Glutamatergic neuron (in vitro differentiated cells): ENCODE measurements at regions not wholly inside any gene's neighbourhood (a gene's known extent, or its start where the extent isn't known, plus 50 kb on each side); places are given as distances from the start of the nearest gene placed in this dataset.
A peak's percentile ranks its signal among the peaks of the same experiment; 100 is the strongest.

Experiments
- DNase-seq: peaks from one replicate; pipeline ENCODE4 v3.0.0; 2022
- H3K27ac Mint-ChIP-seq: one replicate; pipeline ENCODE4 v1.8.0; 2020; ENCODE audit warnings: mild to moderate bottlenecking, mixed read lengths, inconsistent platforms; ENCODE audit not compliant: unreplicated experiment
- H3K27me3 Mint-ChIP-seq: one replicate; pipeline ENCODE4 v1.8.0; 2020; ENCODE audit warnings: mild to moderate bottlenecking, moderate library complexity, mixed read lengths, inconsistent platforms; ENCODE audit not compliant: unreplicated experiment
- H3K36me3 Mint-ChIP-seq: one replicate; pipeline ENCODE4 v1.8.0; 2020; ENCODE audit warnings: mild to moderate bottlenecking, mixed read lengths, inconsistent platforms; ENCODE audit not compliant: unreplicated experiment
- H3K4me1 Mint-ChIP-seq: one replicate; pipeline ENCODE4 v1.8.0; 2020; ENCODE audit warnings: mild to moderate bottlenecking, low read depth, mixed read lengths, inconsistent platforms; ENCODE audit not compliant: unreplicated experiment
- H3K4me3 Mint-ChIP-seq: one replicate; pipeline ENCODE4 v1.8.0; 2020; ENCODE audit warnings: mild to moderate bottlenecking, mixed read lengths, inconsistent platforms; ENCODE audit not compliant: unreplicated experiment
- H3K9me3 Mint-ChIP-seq: one replicate; pipeline ENCODE4 v1.8.0; 2020; ENCODE audit warnings: mild to moderate bottlenecking, moderate library complexity, mixed read lengths, inconsistent platforms; ENCODE audit not compliant: unreplicated experiment
- TF ChIP-seq, protein P1 (sequence below): fragments of 200-600 bp; sonication (generic); IDR thresholded peaks from one replicate; pipeline ENCODE4 v1.5.0; 2021; ENCODE audit not compliant: partially characterized antibody, unreplicated experiment

DNA sequence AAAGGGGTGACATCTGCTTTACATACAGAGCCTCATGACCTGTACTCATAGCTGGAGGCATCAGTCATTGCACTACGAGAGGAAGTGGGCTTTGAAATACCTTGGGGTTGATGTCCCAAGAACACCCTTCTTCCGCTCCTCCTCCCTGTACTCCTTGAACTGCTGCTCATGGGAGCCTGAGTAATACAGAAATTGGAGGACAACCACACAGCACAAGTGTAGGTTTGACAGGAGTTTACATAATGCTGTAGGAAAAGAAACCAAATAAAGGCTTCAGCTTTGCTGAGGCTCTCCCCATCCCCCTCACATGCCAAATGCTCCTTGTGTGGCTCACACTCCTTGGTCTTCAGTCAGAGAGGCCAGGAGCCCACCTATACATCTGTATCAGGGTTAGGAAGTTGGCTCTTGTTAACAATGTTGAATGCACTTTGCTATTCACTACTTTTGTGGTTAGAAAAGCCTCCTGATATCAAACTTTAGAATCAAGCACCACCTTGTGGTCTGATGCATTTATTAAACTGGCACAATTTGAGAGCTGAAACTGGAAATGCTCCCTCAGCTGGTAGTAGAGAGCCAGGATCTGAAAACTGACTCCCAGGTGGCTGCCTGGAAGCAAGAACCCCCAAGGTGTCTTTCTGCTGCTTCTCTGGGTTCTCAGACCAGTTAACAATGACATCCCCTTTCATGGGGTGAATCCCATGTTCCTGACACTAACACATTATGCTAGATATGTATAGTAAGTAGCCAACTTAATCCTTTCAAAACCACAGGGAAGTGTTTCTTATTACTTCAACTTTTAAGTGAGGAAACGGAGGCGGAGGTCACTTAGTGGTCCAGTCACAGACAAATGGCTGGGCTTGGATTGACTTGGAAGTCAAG, 56.2 kb upstream of the EDN1 start:
- TF ChIP-seq, protein P1, sequence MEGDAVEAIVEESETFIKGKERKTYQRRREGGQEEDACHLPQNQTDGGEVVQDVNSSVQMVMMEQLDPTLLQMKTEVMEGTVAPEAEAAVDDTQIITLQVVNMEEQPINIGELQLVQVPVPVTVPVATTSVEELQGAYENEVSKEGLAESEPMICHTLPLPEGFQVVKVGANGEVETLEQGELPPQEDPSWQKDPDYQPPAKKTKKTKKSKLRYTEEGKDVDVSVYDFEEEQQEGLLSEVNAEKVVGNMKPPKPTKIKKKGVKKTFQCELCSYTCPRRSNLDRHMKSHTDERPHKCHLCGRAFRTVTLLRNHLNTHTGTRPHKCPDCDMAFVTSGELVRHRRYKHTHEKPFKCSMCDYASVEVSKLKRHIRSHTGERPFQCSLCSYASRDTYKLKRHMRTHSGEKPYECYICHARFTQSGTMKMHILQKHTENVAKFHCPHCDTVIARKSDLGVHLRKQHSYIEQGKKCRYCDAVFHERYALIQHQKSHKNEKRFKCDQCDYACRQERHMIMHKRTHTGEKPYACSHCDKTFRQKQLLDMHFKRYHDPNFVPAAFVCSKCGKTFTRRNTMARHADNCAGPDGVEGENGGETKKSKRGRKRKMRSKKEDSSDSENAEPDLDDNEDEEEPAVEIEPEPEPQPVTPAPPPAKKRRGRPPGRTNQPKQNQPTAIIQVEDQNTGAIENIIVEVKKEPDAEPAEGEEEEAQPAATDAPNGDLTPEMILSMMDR = peak; percentile 22
- Mint-ChIP-seq H3K27ac (no peak overlapping the region), H3K9me3 (no peaks in the 10 kb centered on the region), H3K36me3 (no peaks in the 10 kb centered on the region), H3K27me3 (peaks cover 2% of the 10 kb centered on the region), H3K4me3 (no peak overlapping the region), H3K4me1 (no peaks in the 10 kb centered on the region)
- DNase-seq = no peak

DNA sequence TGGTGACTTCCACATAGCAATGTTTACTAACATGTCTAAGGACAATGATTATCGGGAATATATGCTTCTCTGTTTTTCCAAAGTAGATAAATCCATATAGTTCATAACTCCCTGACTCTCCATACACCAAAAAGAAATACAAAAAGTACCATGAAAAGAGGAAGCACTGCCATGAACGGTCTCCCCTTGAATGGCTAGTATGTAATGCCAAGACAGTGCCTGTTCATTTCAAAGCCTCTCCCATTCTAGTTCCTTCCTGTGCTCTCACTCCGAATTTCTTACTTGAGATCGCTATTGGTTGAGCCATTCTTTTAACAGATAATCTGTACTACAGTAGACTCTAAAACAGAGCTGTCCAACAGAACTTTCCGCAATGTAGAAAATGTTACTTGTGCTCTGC, 54.8 kb upstream of the EDN1 start:
- no peak for DNase-seq
- H3K4me3 Mint-ChIP-seq = no peak overlapping the region
- no peak overlapping the region for H3K27ac Mint-ChIP-seq
- TF ChIP-seq, protein P1 = no peak
- H3K36me3 Mint-ChIP-seq = no peaks in the 10 kb centered on the region
- H3K4me1 Mint-ChIP-seq = no peaks in the 10 kb centered on the region
- peaks cover 2% of the 10 kb centered on the region for H3K27me3 Mint-ChIP-seq
- no peaks in the 10 kb centered on the region for H3K9me3 Mint-ChIP-seq

DNA sequence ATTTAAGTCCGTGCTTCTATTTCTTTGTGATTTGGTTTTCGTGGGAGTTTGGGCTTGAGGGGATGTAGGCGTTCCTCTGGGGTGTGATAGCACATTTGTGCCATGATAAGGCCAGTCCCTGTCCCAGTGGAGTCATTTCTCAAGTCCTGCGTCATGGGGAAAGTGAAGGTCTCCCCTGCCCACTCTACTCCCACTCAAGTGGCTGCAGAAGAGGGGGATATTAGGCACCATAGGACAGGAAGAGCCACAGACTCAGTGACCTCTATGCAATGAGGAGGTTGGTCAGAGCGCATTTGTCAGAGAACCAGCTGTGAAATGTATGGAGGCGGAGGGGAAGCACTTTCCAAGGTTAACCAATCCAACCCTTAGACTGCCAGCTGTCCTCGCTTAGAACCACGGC, 51.9 kb upstream of the EDN1 start:
- H3K4me1 Mint-ChIP-seq = no peaks in the 10 kb centered on the region
- H3K4me3 Mint-ChIP-seq = no peak overlapping the region
- no peak overlapping the region for H3K27ac Mint-ChIP-seq
- no peaks in the 10 kb centered on the region for H3K36me3 Mint-ChIP-seq
- H3K27me3 Mint-ChIP-seq = peaks cover 2% of the 10 kb centered on the region
- no peaks in the 10 kb centered on the region for H3K9me3 Mint-ChIP-seq
- TF ChIP-seq, protein P1 = no peak
- DNase-seq = no peak
